Thoracic aorta (tissue), 2 donors: ENCODE measurements at regions not wholly inside any gene's neighbourhood (a gene's known extent, or its start where the extent isn't known, plus 50 kb on each side); places are given as distances from the start of the nearest gene placed in this dataset.

Source experiments
- ATAC-seq: fragments of 150-250 bp; one replicate; pipeline ENCODE4 v1.8.0; 2017; ENCODE audit warnings: low read depth; ENCODE audit not compliant: insufficient number of reproducible peaks, low FRiP score
- DNase-seq: peaks from one replicate; pipeline ENCODE4 v3.0.0-alpha.2; 2020; ENCODE audit warnings: low spot score
- H3K27ac ChIP-seq, 2 donors: fragments of 200-600 bp; sonication (generic); 1 replicate in 1 of 2; 2 replicates in 1 of 2; pipeline ENCODE4 v1.5.1; 2016; ENCODE audit warnings: mild to moderate bottlenecking in 2 of 2, moderate library complexity in 2 of 2
- H3K27me3 ChIP-seq: fragments of 200-600 bp; sonication (generic); replicated peaks from 2 replicates; pipeline ENCODE4 v1.6.0; 2016; ENCODE audit warnings: mild to moderate bottlenecking; ENCODE audit not compliant: insufficient read depth
- H3K36me3 ChIP-seq: fragments of 200-600 bp; sonication (generic); one replicate; pipeline ENCODE4 v1.5.1; 2016
- H3K4me1 ChIP-seq, 2 donors: fragments of 200-600 bp; sonication (generic); 1 replicate in 1 of 2; 2 replicates in 1 of 2; pipeline versions ENCODE4 v1.5.1 to v1.6.0; 2016; ENCODE audit warnings: low read depth in 2 of 2, mild to moderate bottlenecking in 1 of 2; ENCODE audit not compliant: control insufficient read depth in 1 of 2
- H3K4me3 ChIP-seq: fragments of 200-600 bp; sonication (generic); 2 replicates; pipeline ENCODE4 v1.5.1; 2016; ENCODE audit warnings: mild to moderate bottlenecking
- H3K9me3 ChIP-seq: fragments of 200-600 bp; sonication (generic); 2 replicates; pipeline ENCODE4 v1.5.1; 2016
- TF ChIP-seq, protein P1 (sequence below): fragments of 200-600 bp; sonication (generic); IDR thresholded peaks from one replicate; pipeline ENCODE4 v1.5.1; 2019; ENCODE audit warnings: antibody characterized with exemption

DNA sequence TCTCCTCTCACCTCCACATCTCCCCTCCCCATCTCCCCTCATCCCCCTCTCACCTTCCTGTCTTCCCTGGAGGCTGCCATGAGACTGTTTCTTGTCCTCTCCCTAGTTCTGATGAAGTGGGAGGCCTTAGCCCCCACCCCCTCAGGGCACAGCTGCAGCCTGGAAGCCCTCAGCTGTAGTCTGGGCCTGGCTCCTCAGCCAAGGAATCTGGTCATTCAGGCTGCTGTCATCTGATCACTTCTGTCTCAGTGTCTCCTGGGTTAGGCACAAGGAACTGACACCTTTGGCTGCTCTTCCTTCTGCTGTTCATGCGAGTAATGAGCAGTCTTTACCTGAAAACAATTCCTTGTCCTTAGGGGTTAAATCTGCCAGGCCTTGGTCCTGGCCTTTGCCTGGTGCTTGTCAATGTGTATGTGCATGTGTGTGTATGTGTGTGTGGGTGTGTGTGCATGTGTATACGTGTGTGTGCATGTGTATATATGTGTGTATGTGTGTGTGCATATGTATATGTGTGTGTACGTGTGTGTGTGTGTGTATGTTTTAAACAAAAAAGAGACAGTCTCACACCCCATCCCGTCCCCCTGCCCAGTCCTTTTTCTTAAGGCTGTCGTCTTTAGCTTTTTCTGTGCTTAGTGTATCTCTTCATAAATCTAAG is 153.5 kb upstream of the TMEM72 start:
- no peaks in the 10 kb centered on the region for H3K36me3 ChIP-seq
- no peak for DNase-seq

DNA sequence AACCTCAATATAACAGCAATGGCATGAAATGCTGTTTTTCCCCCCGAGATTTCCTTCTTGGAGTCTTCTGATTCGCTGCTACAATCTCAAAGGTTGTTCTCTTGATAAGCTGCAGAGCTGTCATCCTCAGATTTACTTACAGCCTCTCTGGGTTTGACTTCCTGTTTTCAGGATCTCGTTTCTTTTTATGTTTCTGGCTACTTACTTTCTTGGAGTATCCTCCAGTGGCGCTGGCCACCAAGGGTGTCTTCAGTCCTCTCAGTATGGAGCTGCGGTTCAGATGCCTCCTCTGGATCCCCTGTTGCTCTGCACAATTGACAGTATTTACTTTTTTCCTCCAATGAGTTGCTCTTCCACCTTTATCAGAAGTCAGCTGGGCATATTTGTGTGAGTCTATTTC is 152.0 kb upstream of the TMEM72 start:
- DNase-seq (no peak), ATAC-seq (no peak)
- no peaks in the 10 kb centered on the region for H3K9me3 ChIP-seq
- H3K36me3 ChIP-seq: no peaks in the 10 kb centered on the region
- H3K27me3 ChIP-seq: no peaks in the 10 kb centered on the region
- no peak overlapping the region for H3K4me3 ChIP-seq
- no peak overlapping the region for H3K27ac ChIP-seq
- TF ChIP-seq, protein P1, sequence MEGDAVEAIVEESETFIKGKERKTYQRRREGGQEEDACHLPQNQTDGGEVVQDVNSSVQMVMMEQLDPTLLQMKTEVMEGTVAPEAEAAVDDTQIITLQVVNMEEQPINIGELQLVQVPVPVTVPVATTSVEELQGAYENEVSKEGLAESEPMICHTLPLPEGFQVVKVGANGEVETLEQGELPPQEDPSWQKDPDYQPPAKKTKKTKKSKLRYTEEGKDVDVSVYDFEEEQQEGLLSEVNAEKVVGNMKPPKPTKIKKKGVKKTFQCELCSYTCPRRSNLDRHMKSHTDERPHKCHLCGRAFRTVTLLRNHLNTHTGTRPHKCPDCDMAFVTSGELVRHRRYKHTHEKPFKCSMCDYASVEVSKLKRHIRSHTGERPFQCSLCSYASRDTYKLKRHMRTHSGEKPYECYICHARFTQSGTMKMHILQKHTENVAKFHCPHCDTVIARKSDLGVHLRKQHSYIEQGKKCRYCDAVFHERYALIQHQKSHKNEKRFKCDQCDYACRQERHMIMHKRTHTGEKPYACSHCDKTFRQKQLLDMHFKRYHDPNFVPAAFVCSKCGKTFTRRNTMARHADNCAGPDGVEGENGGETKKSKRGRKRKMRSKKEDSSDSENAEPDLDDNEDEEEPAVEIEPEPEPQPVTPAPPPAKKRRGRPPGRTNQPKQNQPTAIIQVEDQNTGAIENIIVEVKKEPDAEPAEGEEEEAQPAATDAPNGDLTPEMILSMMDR: no peak
- peaks cover 7 to 15% of the 10 kb centered on the region in 2 donors for H3K4me1 ChIP-seq

More for the DNA sequence above, 153.5 kb upstream of the TMEM72 start:
- Histone ChIP-seq H3K27me3 (no peaks in the 10 kb centered on the region), H3K9me3 (no peaks in the 10 kb centered on the region), H3K4me3 (no peak overlapping the region), H3K4me1 (peaks cover 10 to 27% of the 10 kb centered on the region in 2 donors), H3K27ac (no peak overlapping the region)
- TF ChIP-seq, protein P1: no peak
- ATAC-seq: no peak

DNA sequence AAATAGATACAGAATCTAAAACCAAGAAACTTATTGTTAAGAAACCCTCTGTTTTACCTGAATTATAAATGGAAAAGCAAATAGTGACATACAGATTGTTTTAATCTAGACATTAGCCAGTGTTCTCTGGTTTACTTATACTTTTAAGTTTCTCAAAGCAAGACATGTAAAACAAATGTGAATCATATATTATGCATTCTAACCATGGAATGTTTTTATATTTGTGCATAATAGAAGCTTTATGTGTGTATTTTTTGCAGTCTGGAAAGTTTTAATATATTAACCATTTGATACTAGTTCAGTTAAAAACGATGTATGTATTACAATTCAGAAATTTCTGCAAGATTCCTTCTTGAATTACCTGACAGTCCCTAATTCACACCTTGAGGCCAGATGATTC is 150.6 kb upstream of the TMEM72 start:
- ATAC-seq: no peak
- H3K4me1 ChIP-seq: peaks cover 7 to 12% of the 10 kb centered on the region in 2 donors

DNA sequence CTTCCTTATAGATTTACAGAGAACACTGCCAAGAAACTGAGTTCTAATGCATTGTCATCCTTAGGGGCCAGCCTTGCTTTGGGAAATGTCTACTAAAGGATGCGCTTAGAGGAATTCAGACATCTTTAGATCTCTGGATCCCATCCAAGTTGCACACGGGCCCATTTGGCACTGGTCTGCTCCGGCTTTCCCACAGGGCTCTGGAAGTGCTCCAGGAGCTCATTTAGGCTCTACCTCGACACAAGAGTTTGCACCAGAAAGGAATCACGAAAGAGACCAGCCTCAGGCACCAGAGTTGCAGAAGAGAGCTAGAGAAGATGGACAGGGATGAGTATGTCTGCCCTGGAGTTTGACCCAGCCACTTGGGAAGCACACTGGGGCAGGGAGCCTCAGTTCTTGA is 150.1 kb upstream of the TMEM72 start:
- no peak overlapping the region for H3K27ac ChIP-seq
- H3K4me3 ChIP-seq: no peak overlapping the region
- TF ChIP-seq, protein P1: no peak
- no peaks in the 10 kb centered on the region for H3K36me3 ChIP-seq
- peaks cover 2 to 6% of the 10 kb centered on the region in 2 donors for H3K4me1 ChIP-seq
- no peak for DNase-seq
- no peak for ATAC-seq
- H3K9me3 ChIP-seq: no peaks in the 10 kb centered on the region
- H3K27me3 ChIP-seq: no peaks in the 10 kb centered on the region

More for the DNA sequence above, 150.6 kb upstream of the TMEM72 start:
- TF ChIP-seq, protein P1: no peak
- no peaks in the 10 kb centered on the region for H3K36me3 ChIP-seq
- no peak overlapping the region for H3K4me3 ChIP-seq
- no peaks in the 10 kb centered on the region for H3K27me3 ChIP-seq
- no peak for DNase-seq
- H3K27ac ChIP-seq: no peak overlapping the region
- no peaks in the 10 kb centered on the region for H3K9me3 ChIP-seq

DNA sequence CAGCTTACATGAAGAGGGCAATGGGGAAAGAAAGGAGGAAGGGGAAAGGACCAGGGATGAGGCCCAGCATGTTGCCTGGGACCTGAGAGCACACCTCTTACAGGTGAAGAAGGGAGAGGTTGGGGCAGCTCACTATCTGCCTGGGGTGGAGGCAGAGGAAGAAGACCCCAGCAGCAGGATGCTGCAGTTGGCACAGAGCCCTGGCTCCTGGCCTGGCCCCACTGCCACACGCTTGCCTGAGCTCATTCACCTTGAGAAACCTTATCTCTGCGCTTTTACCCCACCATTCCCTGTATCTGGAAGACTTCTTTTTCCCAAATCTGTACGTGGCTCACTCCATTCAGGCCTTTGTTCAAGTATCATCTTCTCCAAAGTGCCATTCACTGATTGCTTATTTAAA is 147.8 kb upstream of the TMEM72 start:
- Histone ChIP-seq H3K36me3 (no peaks in the 10 kb centered on the region), H3K27me3 (no peaks in the 10 kb centered on the region), H3K4me3 (no peak overlapping the region), H3K9me3 (no peaks in the 10 kb centered on the region), H3K27ac (no peak overlapping the region), H3K4me1 (peaks cover 0 to 5% of the 10 kb centered on the region in 2 donors)
- TF ChIP-seq, protein P1: no peak
- no peak for DNase-seq
- no peak for ATAC-seq
